NCI-H82 treated with DMSO at 0.1 percent for 48 hours (cell line): ENCODE measurements at regions not wholly inside any gene's neighbourhood (a gene's known extent, or its start where the extent isn't known, plus 50 kb on each side); places are given as distances from the start of the nearest gene placed in this dataset.
"Not testable (repeated sequence)": the region's sequence is repeated elsewhere in the genome, so short reads cannot be mapped to it uniquely, and the experiment has no call there.

Source experiments
- DNase-seq: peaks from one replicate; lab custom pipeline; 2025; ENCODE audit not compliant: unreplicated experiment; lab: John Stamatoyannopoulos, UW

- no peak for DNase-seq
These were observed 55.2 kb upstream of the SLIT2 start for GRCh38 chr4:20196476-20196875.

GRCh38 chr4:20195071-20195885 lies 56.4 kb upstream of the SLIT2 start:
- DNase-seq = no peak

GRCh38 chr4:20194123-20195013 lies 57.3 kb upstream of the SLIT2 start:
- DNase-seq = no peak

- no peak for DNase-seq
These were observed 58.4 kb upstream of the SLIT2 start for GRCh38 chr4:20193141-20193936.

- DNase-seq = no peak
These were observed 59.0 kb upstream of the SLIT2 start for GRCh38 chr4:20192736-20193135.

GRCh38 chr4:20185103-20185502 lies 66.6 kb upstream of the SLIT2 start:
- DNase-seq = no peak

- DNase-seq = not testable (repeated sequence)
These were observed 68.6 kb upstream of the SLIT2 start for GRCh38 chr4:20183131-20183530.

GRCh38 chr4:20181926-20182325 lies 69.8 kb upstream of the SLIT2 start:
- DNase-seq = no peak

GRCh38 chr4:20180509-20180908 lies 71.2 kb upstream of the SLIT2 start:
- no peak for DNase-seq

- DNase-seq = no peak
These were observed 72.7 kb upstream of the SLIT2 start for GRCh38 chr4:20178902-20179576.

- no peak for DNase-seq
These were observed 74.8 kb upstream of the SLIT2 start for GRCh38 chr4:20176881-20177280.

- no peak for DNase-seq
These were observed 79.5 kb upstream of the SLIT2 start for GRCh38 chr4:20172070-20172760.

GRCh38 chr4:20166544-20166943 lies 85.2 kb upstream of the SLIT2 start:
- no peak for DNase-seq

- peak; percentile 95 for DNase-seq
These were observed 92.2 kb upstream of the SLIT2 start for GRCh38 chr4:20159516-20159915.

GRCh38 chr4:20158195-20158594 lies 93.5 kb upstream of the SLIT2 start:
- DNase-seq = no peak

GRCh38 chr4:20151436-20151835 lies 100.3 kb upstream of the SLIT2 start:
- no peak for DNase-seq

GRCh38 chr4:20149143-20149542 lies 102.6 kb upstream of the SLIT2 start:
- not testable (repeated sequence) for DNase-seq

GRCh38 chr4:20137176-20137575 lies 114.5 kb upstream of the SLIT2 start:
- no peak for DNase-seq

GRCh38 chr4:20127626-20128025 lies 124.1 kb upstream of the SLIT2 start:
- DNase-seq = no peak

- DNase-seq = no peak
These were observed 124.8 kb upstream of the SLIT2 start for GRCh38 chr4:20126906-20127305.
